Stimulated activated CD4-positive, alpha-beta T cell treated with anti-CD3 and anti-CD28 coated beads, TNF-alpha, amount 100 ng/mL, for 4 hours (primary cell): ENCODE measurements at regions not wholly inside any gene's neighbourhood (a gene's known extent, or its start where the extent isn't known, plus 50 kb on each side); places are given as distances from the start of the nearest gene placed in this dataset.
"Not testable (repeated sequence)": the region's sequence is repeated elsewhere in the genome, so short reads cannot be mapped to it uniquely, and the experiment has no call there.

ENCODE experiments used
- DNase-seq, 3 experiments: peaks; one replicate each; pipeline ENCODE4 v3.0.0-alpha.2; 2020; ENCODE audit warnings: low read depth in 3 of 3

- no peak for DNase-seq
These were observed 269.0 kb downstream of the NSUN3 start for GRCh38 chr3:94331831-94332230.

DNA sequence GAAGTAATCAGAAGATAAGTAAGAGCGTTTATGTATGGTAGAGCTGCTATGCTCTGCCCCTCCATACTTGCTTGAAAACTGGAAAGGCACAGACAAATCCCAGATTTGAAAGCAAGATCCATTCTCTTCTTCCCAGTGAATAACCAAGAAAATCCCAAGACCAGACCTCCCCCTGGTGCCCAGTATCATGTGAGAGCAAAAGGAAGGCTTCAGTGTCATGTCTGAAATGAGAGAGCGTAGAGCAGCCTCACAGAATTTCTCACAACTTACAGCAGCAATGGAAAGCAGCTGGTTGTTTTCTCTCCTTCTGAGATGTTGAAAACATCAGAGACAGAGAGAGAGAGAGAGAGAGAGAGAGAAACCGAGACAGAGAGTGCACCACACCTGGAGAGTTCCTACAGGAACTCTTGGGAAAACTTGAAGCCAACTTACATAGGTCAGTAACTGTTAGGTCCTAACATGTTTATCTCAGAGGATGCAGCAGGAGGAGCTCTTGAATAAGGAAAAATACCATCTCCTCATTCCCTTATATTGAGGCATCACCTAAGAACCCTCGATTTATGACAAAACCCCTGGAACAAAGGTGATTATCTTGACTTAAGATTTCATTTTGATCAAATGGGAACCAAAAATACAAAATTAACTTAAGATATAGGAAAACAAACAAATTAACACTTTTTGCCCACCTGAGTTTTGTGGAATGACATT, 273.3 kb downstream of the NSUN3 start:
- DNase-seq: no peak

DNA sequence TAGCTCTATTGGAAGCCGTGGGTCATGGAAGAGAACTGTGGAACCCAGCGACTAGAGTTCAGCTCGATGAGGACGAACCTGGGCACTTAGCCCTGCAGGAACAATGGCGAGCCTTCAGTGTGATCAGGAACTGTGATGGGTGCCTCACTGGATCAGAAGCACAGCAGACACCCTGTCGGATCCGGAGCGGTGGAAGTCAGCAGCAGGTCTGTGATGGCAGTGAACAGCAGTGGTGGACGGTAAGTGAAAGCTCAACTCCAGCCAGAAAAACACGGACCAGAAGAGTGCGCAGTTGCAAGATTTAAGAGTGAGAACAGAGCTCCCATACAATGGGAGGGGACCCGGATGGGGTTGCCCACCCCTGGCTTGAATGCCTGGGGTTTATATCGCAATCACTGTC, 282.2 kb downstream of the NSUN3 start:
- DNase-seq: no peak

DNA sequence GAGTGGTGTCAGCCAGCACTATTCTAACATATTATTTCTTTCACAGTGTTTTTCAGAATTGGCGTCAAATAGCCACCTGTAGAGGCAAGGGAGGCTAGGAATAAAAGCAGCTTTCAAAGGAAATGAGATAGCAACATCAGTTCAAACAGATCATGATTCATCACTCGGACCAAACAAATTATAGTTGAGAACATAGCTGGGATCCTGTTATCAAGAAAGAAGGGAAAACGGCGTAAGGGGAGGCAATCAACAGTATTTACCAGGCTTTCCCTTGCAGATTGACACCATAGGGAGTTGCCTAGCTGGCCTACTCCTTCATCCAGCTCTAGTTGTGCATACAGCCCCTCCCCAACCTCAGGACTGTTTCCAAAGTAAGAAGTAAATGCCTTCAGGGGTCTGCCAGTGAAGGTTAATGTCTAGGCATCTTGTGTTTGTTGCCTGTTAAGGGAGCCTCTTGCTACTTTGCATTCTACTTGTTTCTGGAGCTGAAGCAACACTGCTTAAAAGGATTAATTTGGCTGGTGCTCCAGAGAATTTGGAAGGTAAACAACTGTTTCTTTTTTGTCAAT, 286.5 kb downstream of the NSUN3 start:
- no peak for DNase-seq

- DNase-seq: no peak
These were observed 293.7 kb downstream of the NSUN3 start for GRCh38 chr3:94356581-94356980.

- no peak for DNase-seq
These were observed 297.1 kb downstream of the NSUN3 start for GRCh38 chr3:94359996-94360395.

DNA sequence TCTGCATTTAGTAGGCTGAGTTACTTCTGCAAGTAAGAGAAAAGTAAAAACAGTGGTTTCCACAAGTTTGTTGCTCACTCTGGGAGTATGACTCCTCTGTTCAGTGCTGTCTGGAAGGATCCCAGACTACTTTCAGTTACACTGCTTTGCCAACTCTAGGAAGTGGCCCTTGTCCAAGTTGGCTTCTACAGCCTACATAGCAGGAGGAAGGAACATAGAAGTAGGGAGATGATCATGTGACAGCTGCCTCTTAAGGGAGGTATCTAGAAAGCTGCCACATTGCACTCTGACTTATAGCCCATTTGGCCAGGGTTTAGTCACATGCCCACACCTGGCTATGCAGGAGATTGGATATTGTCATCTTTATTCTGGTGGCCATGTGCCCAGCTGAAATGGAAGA, 298.1 kb downstream of the NSUN3 start:
- no peak for DNase-seq

GRCh38 chr3:94362393-94362792, 299.5 kb downstream of the NSUN3 start:
- DNase-seq: no peak

DNA sequence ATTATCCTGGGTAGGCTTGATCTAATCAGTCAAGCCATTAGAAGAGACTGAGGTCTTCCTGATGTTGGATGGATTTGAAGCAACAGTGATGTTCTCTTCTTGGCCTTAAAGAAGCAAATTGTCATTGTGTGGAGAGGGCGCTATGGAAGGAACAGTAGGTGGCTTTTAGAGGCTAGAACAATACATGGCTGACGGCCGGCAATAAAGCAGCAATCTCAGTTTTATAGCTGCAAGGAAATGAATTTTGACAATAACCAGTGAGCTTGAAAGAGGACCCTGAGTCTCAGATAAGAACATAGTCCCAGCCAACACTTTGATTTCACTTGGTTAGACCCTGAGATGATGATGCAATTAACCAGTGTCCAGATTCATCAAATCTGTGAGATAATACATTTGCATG, 302.1 kb downstream of the NSUN3 start:
- DNase-seq: no peak

DNA sequence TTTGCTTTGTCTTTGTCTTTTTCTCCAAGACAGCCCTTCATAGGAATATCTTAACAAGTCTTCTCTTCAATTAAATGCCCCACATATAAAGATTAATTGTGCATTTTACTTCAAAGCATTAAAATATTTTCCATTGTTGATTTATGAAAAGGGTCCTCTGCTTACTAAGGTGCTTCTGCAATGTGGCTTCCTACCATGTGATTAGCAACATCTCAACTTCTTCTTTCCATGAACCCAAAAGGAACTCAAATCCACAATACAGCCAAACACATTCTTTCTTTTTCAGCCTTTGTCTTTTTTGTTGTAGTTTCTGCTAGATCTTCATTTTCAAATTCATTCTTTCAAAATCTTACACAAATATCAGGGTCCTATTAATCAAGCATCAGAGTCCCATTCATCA, 309.2 kb downstream of the NSUN3 start:
- no peak for DNase-seq

DNA sequence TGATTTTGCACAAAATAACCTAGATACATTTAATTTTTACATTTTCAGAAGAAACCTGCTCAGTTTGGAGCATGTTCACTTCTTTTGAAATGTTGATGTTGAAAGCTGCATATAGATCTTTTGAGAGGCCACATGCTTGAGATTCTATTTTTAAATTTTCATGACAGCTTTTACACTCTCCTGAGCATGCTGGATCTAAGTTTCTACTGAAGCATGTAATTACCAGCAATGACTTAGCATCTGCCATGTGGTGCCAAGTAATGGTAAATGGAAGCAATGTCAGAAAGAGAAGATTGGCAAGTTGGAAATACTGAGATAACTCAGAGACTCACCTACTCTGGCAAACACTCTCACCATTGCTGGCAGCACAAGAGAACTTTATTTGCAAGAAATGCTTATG, 310.6 kb downstream of the NSUN3 start:
- DNase-seq: no peak

DNA sequence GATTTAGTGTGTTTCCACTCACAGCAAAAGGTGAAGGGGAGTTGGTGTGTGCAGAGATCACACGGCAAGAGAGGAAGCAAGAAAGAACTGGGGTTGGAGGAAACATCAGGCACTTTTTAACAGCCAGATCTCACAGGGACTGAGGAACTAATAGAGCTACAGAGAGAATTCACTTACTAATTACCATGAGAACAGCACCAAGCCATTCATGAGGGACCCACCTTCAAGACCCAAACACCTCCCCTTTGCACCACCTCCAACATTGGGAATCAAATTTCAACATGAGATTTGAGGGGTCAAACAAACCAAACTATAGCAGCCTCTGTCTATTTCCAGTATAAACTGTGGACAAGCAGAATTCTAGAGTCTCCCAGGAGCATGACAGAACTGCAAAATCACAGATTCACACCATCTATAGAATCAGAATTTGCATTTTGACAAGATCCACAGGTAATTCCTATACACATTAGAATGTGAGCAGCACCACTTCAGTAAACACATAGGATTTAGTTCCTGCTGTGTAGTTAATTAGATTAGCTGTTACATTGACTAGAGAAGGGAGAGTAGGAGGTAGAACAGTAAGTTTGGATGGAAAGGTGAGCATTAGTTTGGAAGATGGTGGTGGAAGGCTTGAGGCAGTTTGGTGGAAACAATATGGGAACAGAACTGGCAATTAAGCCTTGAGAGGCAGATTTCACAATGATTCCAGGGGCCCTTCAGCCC, 311.7 kb downstream of the NSUN3 start:
- DNase-seq: no peak

DNA sequence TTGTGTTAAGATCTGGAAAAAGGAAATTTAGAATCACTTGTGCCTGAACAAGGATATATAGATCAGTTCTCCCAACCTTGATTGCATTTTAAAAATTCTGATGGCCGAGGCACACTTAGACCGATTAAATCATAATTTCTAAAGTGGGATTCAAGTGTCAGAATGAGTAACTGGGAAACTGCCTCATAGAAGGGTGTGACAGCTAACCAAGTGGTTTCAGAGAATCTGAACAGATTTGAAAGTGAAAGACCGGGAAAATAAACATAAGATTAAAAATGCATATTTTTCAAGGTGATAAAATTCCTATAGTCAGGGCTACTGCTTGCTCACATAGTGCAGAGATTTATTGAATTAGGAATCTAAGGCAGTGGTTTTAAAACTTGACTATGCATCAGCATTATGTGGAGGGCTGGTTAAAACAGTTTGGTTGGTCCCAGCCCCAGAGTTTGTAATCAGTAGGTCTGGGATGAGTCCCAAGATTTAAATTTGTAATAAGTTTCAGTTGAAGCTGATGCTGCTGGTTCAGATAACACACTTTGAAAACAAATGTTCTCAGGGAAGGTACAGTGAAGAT, 314.3 kb downstream of the NSUN3 start:
- DNase-seq: not testable (repeated sequence)

DNA sequence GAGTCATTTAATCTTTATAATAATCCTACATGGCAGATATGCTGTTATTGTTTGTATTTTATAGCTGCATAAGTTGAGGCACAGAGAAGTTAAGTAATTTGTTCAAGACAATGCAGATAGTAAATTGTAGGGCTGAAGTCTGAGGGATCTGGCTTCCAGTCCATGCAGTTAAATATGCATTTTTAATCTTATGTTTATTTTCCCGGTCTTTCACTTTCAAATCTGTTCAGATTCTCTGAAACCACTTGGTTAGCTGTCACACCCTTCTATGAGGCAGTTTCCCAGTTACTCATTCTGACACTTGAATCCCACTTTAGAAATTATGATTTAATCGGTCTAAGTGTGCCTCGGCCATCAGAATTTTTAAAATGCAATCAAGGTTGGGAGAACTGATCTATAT, 315.0 kb downstream of the NSUN3 start:
- DNase-seq: not testable (repeated sequence)

GRCh38 chr3:94378322-94378721, 315.5 kb downstream of the NSUN3 start:
- no peak for DNase-seq

DNA sequence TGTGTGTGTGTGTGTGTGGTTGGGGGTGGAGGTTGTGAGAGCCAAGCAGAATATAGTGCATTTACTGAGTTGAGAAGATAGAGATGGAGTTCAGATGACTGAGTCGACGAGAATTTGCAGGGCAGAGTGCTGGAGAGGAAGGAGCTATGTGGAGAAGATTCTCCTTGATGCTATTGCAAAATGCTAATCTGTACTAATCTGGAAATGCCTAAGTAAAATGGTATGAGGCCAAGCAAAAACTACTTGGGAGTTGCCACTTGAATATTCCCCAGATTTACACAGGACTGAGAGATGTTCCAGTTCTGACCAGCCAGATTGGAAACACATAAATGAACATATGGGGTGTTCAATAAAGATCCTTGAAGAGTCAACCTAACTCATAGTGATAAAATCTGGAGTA, 316.4 kb downstream of the NSUN3 start:
- DNase-seq: no peak

DNA sequence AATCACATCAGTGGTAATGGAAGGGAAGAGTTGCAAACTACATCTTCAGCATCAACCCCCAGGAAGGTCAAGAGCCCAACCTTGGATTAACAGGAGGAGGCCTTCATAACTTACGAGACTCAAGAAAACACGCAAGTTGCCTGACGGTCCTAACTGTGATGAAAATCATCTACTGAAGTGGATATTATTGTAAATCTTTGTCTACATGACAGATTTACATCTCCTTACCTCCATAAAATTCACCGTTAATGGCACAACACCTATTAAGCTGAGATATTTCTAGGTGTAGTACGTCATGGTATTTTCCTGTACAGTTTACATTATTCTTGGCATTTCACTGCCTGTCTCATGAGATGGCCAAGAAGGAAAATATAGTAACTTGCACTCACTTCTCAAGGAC, 332.0 kb downstream of the NSUN3 start:
- DNase-seq: no peak

- no peak for DNase-seq
These were observed 333.0 kb downstream of the NSUN3 start for GRCh38 chr3:94395851-94396250.

DNA sequence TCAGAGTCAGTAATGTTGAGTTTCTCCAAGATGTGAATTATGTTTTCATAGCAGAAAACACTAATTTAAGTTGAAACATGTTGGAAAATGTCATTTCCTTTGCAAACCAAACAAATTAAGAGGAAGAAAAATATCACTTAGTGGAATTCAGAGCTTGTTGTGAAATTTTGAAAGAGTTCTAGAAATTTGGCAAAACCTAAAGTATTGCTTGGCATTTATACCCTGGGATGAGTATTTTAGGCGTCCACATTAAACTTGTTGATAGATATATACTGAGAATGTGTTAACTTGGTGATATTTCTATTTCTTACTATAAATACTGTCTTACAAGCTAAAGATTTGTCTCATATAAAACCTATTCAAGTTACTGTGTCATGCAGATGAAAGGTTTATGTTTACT, 335.2 kb downstream of the NSUN3 start:
- DNase-seq: no peak

DNA sequence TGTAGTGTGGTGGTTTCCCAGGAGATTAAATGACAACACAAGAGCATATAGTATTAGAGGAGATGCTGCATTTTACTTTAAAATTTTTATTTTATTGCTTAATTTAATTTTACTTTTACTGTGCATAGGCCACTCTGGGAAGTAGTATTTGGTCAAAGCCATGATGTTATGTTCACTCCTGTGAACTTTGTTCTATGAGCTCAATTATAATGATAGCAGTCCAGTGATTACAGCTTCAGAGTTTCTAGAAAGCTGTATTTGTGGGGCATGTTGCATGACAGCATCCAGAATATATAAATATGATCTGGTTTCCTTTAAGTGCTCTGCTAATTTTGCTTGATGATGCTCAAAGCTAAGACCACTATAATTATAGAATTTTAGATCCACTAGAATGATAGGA, 338.6 kb downstream of the NSUN3 start:
- DNase-seq: no peak

DNA sequence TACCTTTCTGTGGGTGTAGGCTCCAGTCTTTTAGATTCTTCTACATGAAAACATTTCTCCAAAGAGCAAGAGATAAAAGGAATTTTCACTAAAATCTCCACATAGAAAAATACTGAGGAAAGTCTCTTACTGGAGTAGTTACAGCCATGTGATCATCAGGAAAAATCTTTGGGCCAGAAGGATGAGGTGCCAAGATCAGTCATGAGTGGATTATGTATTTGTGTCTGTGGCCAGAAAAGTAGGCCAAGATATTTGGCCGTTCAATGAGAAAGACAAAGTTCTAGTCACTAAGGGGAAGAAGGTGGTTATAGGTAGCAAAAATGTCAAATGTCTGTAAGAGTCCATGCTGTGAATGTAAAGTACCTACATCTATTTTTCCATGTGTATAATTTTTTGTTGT, 339.3 kb downstream of the NSUN3 start:
- no peak for DNase-seq

- no peak for DNase-seq
These were observed 342.6 kb downstream of the NSUN3 start for GRCh38 chr3:94405258-94406035.
